Astrocyte (in vitro differentiated cells and primary cell): ENCODE measurements at regions not wholly inside any gene's neighbourhood (a gene's known extent, or its start where the extent isn't known, plus 50 kb on each side); places are given as distances from the start of the nearest gene placed in this dataset.

Experiments used
- DNase-seq: peaks from one replicate; pipeline ENCODE4 v3.0.0-alpha.2; 2010; ENCODE audit warnings: low read depth
- FAIRE-seq: peaks from 2 replicates; lab custom pipeline; 2011; peaks lifted over from hg19 to GRCh38; lab: Jason Lieb, UNC
- H2AFZ ChIP-seq: 2 replicates; pipeline ENCODE4 v1.6.0; 2012; ENCODE audit warnings: low read depth, low read length, inconsistent platforms
- H3K27ac ChIP-seq: 2 replicates; pipeline ENCODE4 v1.5.1; 2011; ENCODE audit warnings: low read depth, low read length, inconsistent platforms
- H3K27me3 ChIP-seq: 2 replicates; pipeline ENCODE4 v1.6.0; 2011; ENCODE audit warnings: low read length, inconsistent platforms; ENCODE audit not compliant: insufficient read depth
- H3K36me3 ChIP-seq: 2 replicates; pipeline ENCODE4 v1.5.1; 2011; ENCODE audit warnings: low read length, inconsistent platforms; ENCODE audit not compliant: insufficient read depth
- H3K4me1 ChIP-seq: 2 replicates; pipeline ENCODE4 v1.5.1; 2011; ENCODE audit warnings: low read length, inconsistent platforms; ENCODE audit not compliant: insufficient read depth
- H3K4me2 ChIP-seq: 2 replicates; pipeline ENCODE4 v1.6.0; 2012; ENCODE audit warnings: low read length, inconsistent platforms
- H3K4me3 ChIP-seq: 2 replicates; pipeline ENCODE4 v1.5.1; 2011; ENCODE audit warnings: low read depth, mild to moderate bottlenecking, low read length, inconsistent platforms; ENCODE audit not compliant: insufficient read depth
- H3K79me2 ChIP-seq: 2 replicates; pipeline ENCODE4 v1.6.0; 2012; ENCODE audit warnings: mild to moderate bottlenecking, low read length, inconsistent platforms; ENCODE audit not compliant: insufficient read depth
- H3K9ac ChIP-seq: 2 replicates; pipeline ENCODE4 v1.6.0; 2012; ENCODE audit warnings: mild to moderate bottlenecking, low read length, inconsistent platforms
- H3K9me3 ChIP-seq: 2 replicates; pipeline ENCODE4 v1.5.1; 2012; ENCODE audit warnings: low read depth, mild to moderate bottlenecking, low read length, inconsistent platforms; ENCODE audit not compliant: insufficient read depth
- H4K20me1 ChIP-seq: 2 replicates; pipeline ENCODE4 v1.6.0; 2012; ENCODE audit warnings: low read length, inconsistent platforms; ENCODE audit not compliant: insufficient read depth
- H3K27ac Mint-ChIP-seq: one replicate; pipeline ENCODE4 v1.8.0; 2021; ENCODE audit warnings: mild to moderate bottlenecking, mixed read lengths; ENCODE audit not compliant: unreplicated experiment
- H3K27me3 Mint-ChIP-seq: one replicate; pipeline ENCODE4 v1.8.0; 2021; ENCODE audit warnings: low read depth, mixed read lengths; ENCODE audit not compliant: unreplicated experiment
- H3K36me3 Mint-ChIP-seq: one replicate; pipeline ENCODE4 v1.8.0; 2021; ENCODE audit warnings: low read depth, mixed read lengths; ENCODE audit not compliant: unreplicated experiment
- H3K4me1 Mint-ChIP-seq: one replicate; pipeline ENCODE4 v1.8.0; 2021; ENCODE audit warnings: low read depth, mixed read lengths; ENCODE audit not compliant: unreplicated experiment
- H3K4me3 Mint-ChIP-seq: one replicate; pipeline ENCODE4 v1.8.0; 2021; ENCODE audit warnings: mild to moderate bottlenecking, moderate library complexity, mixed read lengths; ENCODE audit not compliant: unreplicated experiment
- H3K9me3 Mint-ChIP-seq: one replicate; pipeline ENCODE4 v1.8.0; 2021; ENCODE audit warnings: mild to moderate bottlenecking, mixed read lengths; ENCODE audit not compliant: unreplicated experiment
- CTCF ChIP-seq: IDR thresholded peaks from 2 replicates; pipeline ENCODE4 v1.5.1; 2011; ENCODE audit warnings: low read depth, mild to moderate bottlenecking, inconsistent platforms, low read length, moderate library complexity; ENCODE audit not compliant: insufficient read depth
- EZH2 ChIP-seq: IDR thresholded peaks from 2 replicates; pipeline ENCODE4 v1.6.1; 2012; ENCODE audit warnings: mild to moderate bottlenecking, low read length, inconsistent platforms; ENCODE audit not compliant: insufficient read depth

- no peak overlapping the region for H3K27ac ChIP-seq
- Mint-ChIP-seq H3K36me3 (no peaks in the 10 kb centered on the region), H3K4me3 (no peak overlapping the region), H3K9me3 (no peaks in the 10 kb centered on the region), H3K4me1 (peaks cover 35% of the 10 kb centered on the region), H3K27ac (no peak overlapping the region), H3K27me3 (no peaks in the 10 kb centered on the region)
- H3K36me3 ChIP-seq = no peaks in the 10 kb centered on the region
- no peak overlapping the region for H3K4me2 ChIP-seq
- H3K27me3 ChIP-seq = no peaks in the 10 kb centered on the region
- no peaks in the 10 kb centered on the region for H3K9me3 ChIP-seq
- no peak for TF ChIP-seq CTCF
- TF ChIP-seq EZH2 = no peak
- FAIRE-seq (no peak), DNase-seq (no peak)
- H3K9ac ChIP-seq = no peak overlapping the region
- H2AFZ ChIP-seq = no peak overlapping the region
- H3K79me2 ChIP-seq = no peaks in the 10 kb centered on the region
- peaks cover 20% of the 10 kb centered on the region for H3K4me1 ChIP-seq
- no peak overlapping the region for H3K4me3 ChIP-seq
- no peaks in the 10 kb centered on the region for H4K20me1 ChIP-seq
These were observed 142.0 kb upstream of the MMADHC start for GRCh38 chr2:149729586-149729985.

- Histone ChIP-seq H3K79me2 (no peaks in the 10 kb centered on the region), H2AFZ (no peak overlapping the region), H3K27me3 (no peaks in the 10 kb centered on the region), H3K4me2 (no peak overlapping the region), H3K36me3 (no peaks in the 10 kb centered on the region), H3K4me3 (no peak overlapping the region), H3K27ac (no peak overlapping the region), H3K4me1 (peaks cover 12% of the 10 kb centered on the region), H4K20me1 (no peaks in the 10 kb centered on the region), H3K9ac (no peak overlapping the region), H3K9me3 (no peaks in the 10 kb centered on the region)
- FAIRE-seq (peak; percentile 43), DNase-seq (peak; percentile 47)
- no peaks in the 10 kb centered on the region for H3K36me3 Mint-ChIP-seq
- H3K4me3 Mint-ChIP-seq = no peak overlapping the region
- TF ChIP-seq CTCF (no peak), EZH2 (no peak)
- no peaks in the 10 kb centered on the region for H3K9me3 Mint-ChIP-seq
- no peak overlapping the region for H3K27ac Mint-ChIP-seq
- H3K4me1 Mint-ChIP-seq = peaks cover 23% of the 10 kb centered on the region
- no peaks in the 10 kb centered on the region for H3K27me3 Mint-ChIP-seq
These were observed 140.4 kb upstream of the MMADHC start for GRCh38 chr2:149727927-149728326.

- Histone ChIP-seq H3K9ac (no peak overlapping the region), H3K4me1 (no peaks in the 10 kb centered on the region), H3K4me2 (no peak overlapping the region), H3K79me2 (no peaks in the 10 kb centered on the region), H3K27me3 (no peaks in the 10 kb centered on the region), H3K4me3 (no peak overlapping the region), H3K27ac (no peak overlapping the region), H3K9me3 (no peaks in the 10 kb centered on the region), H2AFZ (no peak overlapping the region), H4K20me1 (no peaks in the 10 kb centered on the region), H3K36me3 (no peaks in the 10 kb centered on the region)
- Mint-ChIP-seq H3K27me3 (no peaks in the 10 kb centered on the region), H3K4me3 (no peak overlapping the region), H3K4me1 (peaks cover 8% of the 10 kb centered on the region), H3K9me3 (no peaks in the 10 kb centered on the region), H3K36me3 (no peaks in the 10 kb centered on the region), H3K27ac (no peak overlapping the region)
- TF ChIP-seq EZH2 (no peak), CTCF (no peak)
- DNase-seq = no peak
- no peak for FAIRE-seq
These were observed 137.7 kb upstream of the MMADHC start for GRCh38 chr2:149725234-149725633.
